ENCODE measurements at regions not wholly inside any gene's neighbourhood (a gene's known extent, or its start where the extent isn't known, plus 50 kb on each side); places are given as distances from the start of the nearest gene placed in this dataset.

GRCh38 chr4:41432881-41433280 lies 105.1 kb upstream of the LIMCH1 start:
- Histone ChIP-seq H3K4me1 (ENCODE audit: insufficient read depth) (peaks cover 39% of the 10 kb centered on the region), H2AFZ (no peak overlapping the region), H3K36me3 (ENCODE audit: insufficient read depth) (no peaks in the 10 kb centered on the region), H3K27ac (ENCODE audit: low read depth) (no peak overlapping the region), H3K27me3 (ENCODE audit: insufficient read depth) (no peaks in the 10 kb centered on the region), H3K4me3 (no peak overlapping the region), H4K20me1 (replicated peaks; ENCODE audit: insufficient read depth) (no peaks in the 10 kb centered on the region), H3K9me2 (ENCODE audit: insufficient read depth) (peaks cover 11% of the 10 kb centered on the region), H3K4me2 (no peak overlapping the region), H3F3A (replicated peaks; ENCODE audit: low read depth) (no peaks in the 10 kb centered on the region), H3K79me2 (replicated peaks; ENCODE audit: insufficient read depth) (no peaks in the 10 kb centered on the region)
- H3K4me3 Mint-ChIP-seq = peak overlapping the region; percentile 47
- no peak for TF ChIP-seq ZNF114 (CRISPR knock-in tag; IDR thresholded peaks at IDR 0.05)
- TF ChIP-seq JUNB (IDR thresholded peaks at IDR 0.05; ENCODE audit: unreplicated experiment) = no peak
- TF ChIP-seq REST (IDR thresholded peaks at IDR 0.05; ENCODE audit: unreplicated experiment) = no peak
- TF ChIP-seq NANOG (IDR thresholded peaks at IDR 0.05; ENCODE audit: borderline replicate concordance) = peak; percentile 84
- TF ChIP-seq, protein P1, sequence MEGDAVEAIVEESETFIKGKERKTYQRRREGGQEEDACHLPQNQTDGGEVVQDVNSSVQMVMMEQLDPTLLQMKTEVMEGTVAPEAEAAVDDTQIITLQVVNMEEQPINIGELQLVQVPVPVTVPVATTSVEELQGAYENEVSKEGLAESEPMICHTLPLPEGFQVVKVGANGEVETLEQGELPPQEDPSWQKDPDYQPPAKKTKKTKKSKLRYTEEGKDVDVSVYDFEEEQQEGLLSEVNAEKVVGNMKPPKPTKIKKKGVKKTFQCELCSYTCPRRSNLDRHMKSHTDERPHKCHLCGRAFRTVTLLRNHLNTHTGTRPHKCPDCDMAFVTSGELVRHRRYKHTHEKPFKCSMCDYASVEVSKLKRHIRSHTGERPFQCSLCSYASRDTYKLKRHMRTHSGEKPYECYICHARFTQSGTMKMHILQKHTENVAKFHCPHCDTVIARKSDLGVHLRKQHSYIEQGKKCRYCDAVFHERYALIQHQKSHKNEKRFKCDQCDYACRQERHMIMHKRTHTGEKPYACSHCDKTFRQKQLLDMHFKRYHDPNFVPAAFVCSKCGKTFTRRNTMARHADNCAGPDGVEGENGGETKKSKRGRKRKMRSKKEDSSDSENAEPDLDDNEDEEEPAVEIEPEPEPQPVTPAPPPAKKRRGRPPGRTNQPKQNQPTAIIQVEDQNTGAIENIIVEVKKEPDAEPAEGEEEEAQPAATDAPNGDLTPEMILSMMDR (conservative IDR thresholded peaks at IDR 0.05; ENCODE audit: low read depth in 2 of 2) = no peak
- 0 out of 2 replicates have a peak, but pooled peaks have one; percentile 9 for TF ChIP-seq CREB1 (CRISPR knock-in tag; IDR thresholded peaks at IDR 0.05; ENCODE audit: low read depth)
- TF ChIP-seq ZNF462 (CRISPR knock-in tag; IDR thresholded peaks at IDR 0.05) = no peak
- TF ChIP-seq STAT1 (IDR thresholded peaks at IDR 0.05; ENCODE audit: unreplicated experiment) = no peak
- ATAC-seq (peak; percentile 88), DNase-seq (ENCODE audit: low spot score) (peak; percentile 94)
- H3K27ac Mint-ChIP-seq = peak overlapping the region; percentile 77
- H3K36me3 Mint-ChIP-seq (ENCODE audit: low read depth) = peaks cover 8% of the 10 kb centered on the region
- H3K4me1 Mint-ChIP-seq = peaks cover 58% of the 10 kb centered on the region
- H3K27me3 Mint-ChIP-seq (ENCODE audit: insufficient read depth, low read depth, poor library complexity) = peaks cover 9% of the 10 kb centered on the region
- peaks cover 10% of the 10 kb centered on the region; the same call in 2 of the 3 replicates for H3K9me3 Mint-ChIP-seq
